Fibroblast of lung (primary cell): ENCODE measurements at regions not wholly inside any gene's neighbourhood (a gene's known extent, or its start where the extent isn't known, plus 50 kb on each side); places are given as distances from the start of the nearest gene placed in this dataset.

ENCODE experiments used
- EZH2 ChIP-seq: IDR thresholded peaks from 2 replicates; pipeline ENCODE4 v1.5.1; 2012; ENCODE audit warnings: low read length, control low read depth, mild to moderate bottlenecking; ENCODE audit errors: missing control alignments
- TF ChIP-seq, protein P1 (sequence below), 2 donors: IDR thresholded peaks in 1 of 2; conservative IDR thresholded peaks in 1 of 2; 1 replicate in 1 of 2; 2 replicates in 1 of 2; pipeline ENCODE4 v1.5.1; 2011 to 2012; ENCODE audit warnings: low read length in 2 of 2, control low read depth in 1 of 2, inconsistent platforms in 1 of 2, low read depth in 1 of 2, mild to moderate bottlenecking in 1 of 2

- TF ChIP-seq, protein P1, sequence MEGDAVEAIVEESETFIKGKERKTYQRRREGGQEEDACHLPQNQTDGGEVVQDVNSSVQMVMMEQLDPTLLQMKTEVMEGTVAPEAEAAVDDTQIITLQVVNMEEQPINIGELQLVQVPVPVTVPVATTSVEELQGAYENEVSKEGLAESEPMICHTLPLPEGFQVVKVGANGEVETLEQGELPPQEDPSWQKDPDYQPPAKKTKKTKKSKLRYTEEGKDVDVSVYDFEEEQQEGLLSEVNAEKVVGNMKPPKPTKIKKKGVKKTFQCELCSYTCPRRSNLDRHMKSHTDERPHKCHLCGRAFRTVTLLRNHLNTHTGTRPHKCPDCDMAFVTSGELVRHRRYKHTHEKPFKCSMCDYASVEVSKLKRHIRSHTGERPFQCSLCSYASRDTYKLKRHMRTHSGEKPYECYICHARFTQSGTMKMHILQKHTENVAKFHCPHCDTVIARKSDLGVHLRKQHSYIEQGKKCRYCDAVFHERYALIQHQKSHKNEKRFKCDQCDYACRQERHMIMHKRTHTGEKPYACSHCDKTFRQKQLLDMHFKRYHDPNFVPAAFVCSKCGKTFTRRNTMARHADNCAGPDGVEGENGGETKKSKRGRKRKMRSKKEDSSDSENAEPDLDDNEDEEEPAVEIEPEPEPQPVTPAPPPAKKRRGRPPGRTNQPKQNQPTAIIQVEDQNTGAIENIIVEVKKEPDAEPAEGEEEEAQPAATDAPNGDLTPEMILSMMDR (conservative IDR thresholded peaks at IDR 0.05 in 1 of 2, IDR thresholded peaks at IDR 0.05 in 1 of 2; ENCODE audit: low read depth in 1 of 2, low read length in 2 of 2): no peak
- TF ChIP-seq EZH2: no peak
These were observed 342.5 kb upstream of the NXPH2 start for GRCh38 chr2:139122711-139123158.
